HepG2 (cell line): ENCODE measurements at regions not wholly inside any gene's neighbourhood (a gene's known extent, or its start where the extent isn't known, plus 50 kb on each side); places are given as distances from the start of the nearest gene placed in this dataset.
A peak's percentile ranks its signal among the peaks of the same experiment; 100 is the strongest.

Source experiments
- ATAC-seq: fragments of 200-7000 bp; cut with Tn5 transposase; 3 replicates; pipeline ENCODE4 v1.9.1; 2020; ENCODE audit warnings: mild to moderate bottlenecking, moderate library complexity
- BruUV-seq: library from RNA; stranded (reverse); fragments of 400-500 nt; replicated peaks from 2 replicates; lab custom pipeline; 2021; lab: Mats Ljungman, UMichigan
- CTCF ChIA-PET: fragments of 300-600 bp; formaldehyde crosslinking; extraction: SDS; loops from one replicate; lab custom pipeline; 2021; ENCODE audit warnings: low total read pairs, inconsistent platforms, low intra/inter-chr PET ratio; lab: Yijun Ruan, JAX
- POLR2A ChIA-PET: fragments of 350-600 bp; sonication (Branson Sonifier 250); formaldehyde crosslinking; loops from one replicate; lab custom pipeline; 2020; ENCODE audit warnings: antibody characterized with exemption, inconsistent platforms; lab: Yijun Ruan, JAX
- DNase-seq: peaks from one replicate; pipeline ENCODE4 v3.0.0-alpha.2; 2015; ENCODE audit warnings: low spot score
- FAIRE-seq: peaks from 3 replicates; lab custom pipeline; 2011; peaks lifted over from hg19 to GRCh38; lab: Jason Lieb, UNC
- H2AFZ ChIP-seq: one replicate; pipeline ENCODE4 v1.6.1; 2011; ENCODE audit warnings: low read length, inconsistent platforms
- H3K27ac ChIP-seq: fragments of 300-600 bp; 3 replicates; pipeline ENCODE4 v1.8.0; 2011; ENCODE audit warnings: mixed run types, mild to moderate bottlenecking, mixed read lengths, low read length, inconsistent platforms; ENCODE audit not compliant: insufficient read depth; ENCODE audit errors: extremely low read length
- H3K27me3 ChIP-seq, 2 experiments: fragments of 200-600 bp in 1 of 2; 2 replicates in 1 of 2; 3 replicates in 1 of 2; pipeline versions ENCODE4 v1.6.0 to v1.8.0; 2011; ENCODE audit warnings: low read length in 2 of 2, mild to moderate bottlenecking in 2 of 2, moderate library complexity in 2 of 2, inconsistent platforms in 1 of 2; ENCODE audit not compliant: insufficient read depth in 2 of 2, control insufficient read depth in 1 of 2
- H3K36me3 ChIP-seq, 2 experiments: fragments of 200-600 bp in 1 of 2; replicated peaks in 1 of 2; 2 replicates in 1 of 2; 3 replicates in 1 of 2; pipeline versions ENCODE4 v1.5.1 to v1.8.0; 2011; ENCODE audit warnings: low read length in 2 of 2, inconsistent platforms in 1 of 2; ENCODE audit not compliant: insufficient read depth in 2 of 2, control insufficient read depth in 1 of 2
- H3K4me1 ChIP-seq: 2 replicates; pipeline ENCODE4 v1.5.1; 2012; ENCODE audit warnings: low read length, inconsistent platforms; ENCODE audit not compliant: insufficient read depth
- H3K4me2 ChIP-seq: 2 replicates; pipeline ENCODE4 v1.6.0; 2011; ENCODE audit warnings: low read depth, low read length, inconsistent platforms
- H3K4me3 ChIP-seq, 3 experiments: fragments of 200-600 bp in 1 of 3; sonication (generic), shearing (Covaris generic) in 1 of 3; replicated peaks in 1 of 3; 2 replicates each; pipeline ENCODE4 v1.5.1; 2011 to 2016; ENCODE audit warnings: low read length in 3 of 3, inconsistent platforms in 2 of 3, low read depth in 2 of 3, mild to moderate bottlenecking in 2 of 3, control low read depth in 1 of 3, mixed read lengths in 1 of 3; ENCODE audit not compliant: insufficient read depth in 1 of 3
- H3K79me2 ChIP-seq: one replicate; pipeline ENCODE4 v1.6.1; 2011; ENCODE audit warnings: low read length, inconsistent platforms; ENCODE audit not compliant: insufficient read depth
- H3K9ac ChIP-seq: 2 replicates; pipeline ENCODE4 v1.6.0; 2011; ENCODE audit warnings: mild to moderate bottlenecking, low read depth, low read length, inconsistent platforms; ENCODE audit not compliant: insufficient read depth
- H3K9me3 ChIP-seq: 2 replicates; pipeline ENCODE4 v1.5.1; 2012; ENCODE audit warnings: mild to moderate bottlenecking, low read length
- H4K20me1 ChIP-seq: 2 replicates; pipeline ENCODE4 v1.6.0; 2011; ENCODE audit warnings: inconsistent platforms, mild to moderate bottlenecking, low read length, moderate library complexity; ENCODE audit not compliant: insufficient read depth
- CCAR2 ChIP-seq: fragments of 200-400 bp; formaldehyde crosslinking; optimal IDR thresholded peaks from 2 replicates; pipeline ENCODE3; 2018; ENCODE audit warnings: low read depth, mild to moderate bottlenecking, low read length, moderate library complexity
- CENPX ChIP-seq: sonication (generic); formaldehyde crosslinking; IDR thresholded peaks from 2 replicates; pipeline ENCODE4 v1.9.0; 2021; ENCODE audit warnings: mild to moderate bottlenecking, missing genetic modification reagents, moderate library complexity
- EHMT2 ChIP-seq: fragments of 200-600 bp; sonication (generic); IDR thresholded peaks from 2 replicates; pipeline ENCODE4 v1.7.0; 2017; ENCODE audit warnings: antibody characterized with exemption, low read depth, low read length, borderline replicate concordance
- FOXA1 ChIP-seq, 2 experiments: fragments of 450-650 bp in 1 of 2; sonication (generic) in 1 of 2; formaldehyde crosslinking in 1 of 2; IDR thresholded peaks; 2 replicates each; pipeline versions ENCODE4 v1.4.0 to v1.6.1; 2016 to 2020; ENCODE audit warnings: missing genetic modification reagents in 1 of 2
- GATA4 ChIP-seq: sonication (generic); IDR thresholded peaks from 2 replicates; pipeline ENCODE4 v1.6.1; 2016; ENCODE audit warnings: antibody characterized with exemption, low read depth, borderline replicate concordance
- GATAD2A ChIP-seq: IDR thresholded peaks from 2 replicates; pipeline ENCODE4 v1.6.1; 2016
- MAZ ChIP-seq, 2 experiments: sonication (generic) in 1 of 2; formaldehyde crosslinking in 1 of 2; IDR thresholded peaks; 2 replicates each; pipeline versions ENCODE4 v1.5.0 to v1.6.1; 2012 to 2020; ENCODE audit warnings: low read depth in 2 of 2, mild to moderate bottlenecking in 2 of 2, borderline replicate concordance in 1 of 2, improper control_type of control experiment in 1 of 2, low read length in 1 of 2, missing genetic modification reagents in 1 of 2, moderate library complexity in 1 of 2
- NFE2 ChIP-seq: sonication (generic); formaldehyde crosslinking; IDR thresholded peaks from 2 replicates; pipeline ENCODE4 v1.4.0; 2020; ENCODE audit warnings: missing genetic modification reagents
- NKX3-1 ChIP-seq: sonication (generic); formaldehyde crosslinking; IDR thresholded peaks from 2 replicates; pipeline ENCODE4 v1.5.0; 2020; ENCODE audit warnings: missing genetic modification reagents
- TCF7 ChIP-seq: sonication (generic); IDR thresholded peaks from 2 replicates; pipeline ENCODE4 v1.6.1; 2016; ENCODE audit warnings: antibody characterized with exemption, low read depth
- TEAD3 ChIP-seq: optimal IDR thresholded peaks from 2 replicates; pipeline ENCODE3; 2016; ENCODE audit warnings: borderline replicate concordance
- U2AF1 ChIP-seq: fragments of 200-400 bp; formaldehyde crosslinking; optimal IDR thresholded peaks from 2 replicates; pipeline ENCODE3; 2017; ENCODE audit warnings: mild to moderate bottlenecking, low read depth, low read length
- ZNF362 ChIP-seq: sonication (generic); formaldehyde crosslinking; IDR thresholded peaks from 2 replicates; pipeline ENCODE4 v1.4.0; 2020; ENCODE audit warnings: missing genetic modification reagents, mild to moderate bottlenecking, borderline replicate concordance
- ZNF460 ChIP-seq: sonication (generic); formaldehyde crosslinking; IDR thresholded peaks from 2 replicates; pipeline ENCODE4 v1.5.1; 2020; ENCODE audit warnings: missing genetic modification reagents, mild to moderate bottlenecking, borderline replicate concordance
- ZNF792 ChIP-seq: IDR thresholded peaks from 2 replicates; pipeline ENCODE4 v1.6.1; 2016
- ZSCAN9 ChIP-seq: IDR thresholded peaks from 2 replicates; pipeline ENCODE4 v1.6.1; 2016; ENCODE audit warnings: borderline replicate concordance
- WGBS: methylation state at CpG from one replicate; pipeline ENCODE4 v1.1.6; 2017; ENCODE audit warnings: low lambda C conversion rate; 5-methylcytosine and 5-hydroxymethylcytosine counted together
- in situ Hi-C: cut with HindIII; loops from 2 replicates; pipeline ENCODE4 v1.10.0; 2017; ENCODE audit warnings: low pct_unique_long_range_greater_than_20kb; ENCODE audit not compliant: extremely low pct_ligation_motif_present
- intact Hi-C: fragments of 100-400 bp; cut with micrococcal nuclease; formaldehyde crosslinking; loops from one replicate; pipeline ENCODE4 v1.10.0; 2022; ENCODE audit not compliant: unreplicated experiment
- TF ChIP-seq, protein P1 (sequence below): sonication (generic); formaldehyde crosslinking; IDR thresholded peaks from 2 replicates; pipeline ENCODE4 v1.8.0; 2022; ENCODE audit warnings: missing genetic modification reagents, mild to moderate bottlenecking, inconsistent platforms, borderline replicate concordance

- TF ChIP-seq GATA4 (peak; percentile 84), TEAD3 (CRISPR knock-in tag) (peak; percentile 11), TCF7 (0 out of 2 replicates have a peak, but pooled peaks have one; percentile 43)
Observed at GRCh38 chr7:25832456-25832855, 319.5 kb upstream of the NFE2L3 start (continued).

DNA sequence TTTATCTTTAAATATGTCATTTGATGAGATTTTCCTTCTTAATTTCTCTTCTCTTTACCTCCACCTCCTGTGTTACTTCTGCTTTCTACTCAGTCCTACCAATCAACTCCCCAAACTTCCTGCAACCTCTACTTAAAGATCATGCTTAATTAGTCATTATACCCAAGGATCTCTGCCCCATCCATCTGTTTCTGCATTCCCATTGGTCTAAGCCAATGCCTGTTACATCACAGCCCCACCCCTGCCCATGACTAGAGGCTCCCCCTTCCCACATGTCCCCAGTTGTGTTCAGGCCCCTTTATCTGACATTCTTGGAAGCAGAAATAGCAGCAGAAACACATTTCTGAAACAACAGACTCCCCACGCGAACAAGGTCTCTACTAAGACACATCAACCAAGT, 319.1 kb upstream of the NFE2L3 start:
- in situ Hi-C loops (no loop called here), intact Hi-C loops (no loop called here)
- ChIA-PET CTCF (no interaction called here), POLR2A (no interaction called here)
- H3K4me2 ChIP-seq: no peak overlapping the region
- no peaks in the 10 kb centered on the region for H4K20me1 ChIP-seq
- TF ChIP-seq ZSCAN9 (CRISPR knock-in tag) (0 out of 2 replicates have a peak, but pooled peaks have one; percentile 4), ZNF792 (CRISPR knock-in tag) (no peak)
- DNase-seq: no peak
- no peak overlapping the region for H3K27ac ChIP-seq
- H3K36me3 ChIP-seq: no peaks in the 10 kb centered on the region
- no peak overlapping the region for H2AFZ ChIP-seq
- FAIRE-seq: no peak
- H3K79me2 ChIP-seq: no peaks in the 10 kb centered on the region
- 97% methylated on average over 2 of the region's 2 CpGs for WGBS
- H3K4me3 ChIP-seq: no peak overlapping the region
- peaks cover 0 to 55% of the 10 kb centered on the region in 2 experiments; a peak in 3 of 5 replicates for H3K27me3 ChIP-seq
- no peak overlapping the region for H3K9ac ChIP-seq
- BruUV-seq: no TSS peak
- H3K9me3 ChIP-seq: no peaks in the 10 kb centered on the region
- ATAC-seq: no peak; the same call in 2 of the 3 replicates
- peaks cover 22% of the 10 kb centered on the region for H3K4me1 ChIP-seq

GRCh38 chr7:25834050-25834449, 317.9 kb upstream of the NFE2L3 start:
- no peak for ATAC-seq
- H3K79me2 ChIP-seq: no peaks in the 10 kb centered on the region
- in situ Hi-C loops: no loop called here
- no peak overlapping the region for H3K4me2 ChIP-seq
- 7% methylated on average over 4 of the region's 4 CpGs for WGBS
- no peak overlapping the region for H3K27ac ChIP-seq
- no peaks in the 10 kb centered on the region for H4K20me1 ChIP-seq
- intact Hi-C loops: no loop called here
- FAIRE-seq: no peak
- H3K27me3 ChIP-seq: peaks cover 0 to 55% of the 10 kb centered on the region in 2 experiments; a peak in 3 of 5 replicates
- ChIA-PET POLR2A (no interaction called here), CTCF (no interaction called here)
- no peak overlapping the region for H2AFZ ChIP-seq
- BruUV-seq: no TSS peak
- no peak for DNase-seq
- H3K9me3 ChIP-seq: no peaks in the 10 kb centered on the region
- H3K9ac ChIP-seq: no peak overlapping the region
- no peak overlapping the region for H3K4me3 ChIP-seq
- no peaks in the 10 kb centered on the region for H3K36me3 ChIP-seq
- H3K4me1 ChIP-seq: peaks cover 22% of the 10 kb centered on the region
- TF ChIP-seq EHMT2 (no peak), FOXA1 (IDR thresholded peaks at IDR 0.05) (no peak), FOXA1 (CRISPR knock-in tag; IDR thresholded peaks at IDR 0.05) (no peak), U2AF1 (no peak), ZNF362 (CRISPR knock-in tag) (no peak), NKX3-1 (CRISPR knock-in tag) (no peak), MAZ (IDR thresholded peaks at IDR 0.05; ENCODE audit: borderline replicate concordance, low read depth, low read length) (no peak), MAZ (CRISPR knock-in tag; IDR thresholded peaks at IDR 0.05; ENCODE audit: low read depth) (no peak), CCAR2 (no peak), ZNF460 (CRISPR knock-in tag) (no peak), GATAD2A (no peak), CENPX (CRISPR knock-in tag) (no peak), NFE2 (CRISPR knock-in tag) (no peak)
- TF ChIP-seq, protein P1, sequence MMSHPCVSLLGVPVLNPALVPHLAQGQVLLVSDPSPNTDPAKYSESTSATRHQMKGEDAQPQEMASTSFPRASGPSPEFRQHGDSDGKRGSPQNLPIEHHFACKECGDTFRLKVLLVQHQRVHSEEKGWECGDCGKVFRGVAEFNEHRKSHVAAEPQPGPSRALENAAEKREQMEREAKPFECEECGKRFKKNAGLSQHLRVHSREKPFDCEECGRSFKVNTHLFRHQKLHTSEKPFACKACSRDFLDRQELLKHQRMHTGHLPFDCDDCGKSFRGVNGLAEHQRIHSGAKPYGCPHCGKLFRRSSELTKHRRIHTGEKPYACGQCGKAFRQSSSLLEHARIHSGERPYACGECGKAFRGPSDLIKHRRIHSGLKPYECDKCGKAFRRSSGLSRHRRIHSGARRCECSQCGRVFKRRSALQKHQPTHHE (CRISPR knock-in tag): no peak
